ENCODE measurements at regions not wholly inside any gene's neighbourhood (a gene's known extent, or its start where the extent isn't known, plus 50 kb on each side); places are given as distances from the start of the nearest gene placed in this dataset.

DNA sequence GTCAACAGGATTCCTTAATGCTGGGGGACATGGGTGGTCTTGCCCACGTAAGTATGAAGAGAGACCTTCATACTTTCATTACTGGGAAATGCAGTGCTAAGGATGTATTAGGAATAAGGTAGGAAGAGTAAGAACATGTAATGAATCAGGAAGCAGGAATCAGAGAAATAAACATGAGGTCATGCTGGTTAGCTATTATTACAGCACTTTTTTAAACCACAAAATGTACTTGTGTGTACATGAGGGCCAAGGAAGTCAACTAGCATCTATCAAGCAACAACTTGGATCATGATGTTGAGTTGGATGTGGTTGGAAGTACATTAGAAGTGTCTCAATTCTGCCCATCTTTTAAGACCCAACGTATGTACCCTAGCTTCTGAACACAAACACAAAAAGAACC lies 63.5 kb upstream of the E2F3 start:
- TF ChIP-seq POLR2A (IDR thresholded peaks at IDR 0.05; ENCODE audit: low read length) (no peak), GATA1 (IDR thresholded peaks at IDR 0.05; ENCODE audit: low read depth, low read length) (no peak)

All from erythroblast (primary cell).